ENCODE measurements at regions not wholly inside any gene's neighbourhood (a gene's known extent, or its start where the extent isn't known, plus 50 kb on each side); places are given as distances from the start of the nearest gene placed in this dataset.

- DNase-seq: no peak
These were observed 402.9 kb upstream of the PDE3A start for GRCh38 chr12:19965196-19966038.

DNA sequence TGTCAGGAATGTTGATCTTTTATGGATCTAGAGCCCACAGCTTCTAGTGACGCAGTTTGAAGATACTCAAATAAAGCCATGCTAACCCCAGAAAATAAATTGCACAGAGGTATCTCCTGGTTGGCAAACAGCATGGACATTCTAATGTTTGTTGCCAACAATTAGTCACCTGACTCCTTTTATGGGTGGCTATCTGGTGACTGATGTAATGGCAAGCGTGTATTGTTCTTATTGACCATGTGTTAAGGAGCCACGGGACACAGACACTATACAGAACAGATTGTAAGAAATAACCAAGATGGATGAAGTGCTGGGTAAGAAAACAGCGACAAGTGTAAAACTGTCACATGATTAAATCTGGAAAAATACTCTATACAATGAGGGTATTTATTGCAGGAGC lies 401.3 kb upstream of the PDE3A start:
- DNase-seq: no peak

DNA sequence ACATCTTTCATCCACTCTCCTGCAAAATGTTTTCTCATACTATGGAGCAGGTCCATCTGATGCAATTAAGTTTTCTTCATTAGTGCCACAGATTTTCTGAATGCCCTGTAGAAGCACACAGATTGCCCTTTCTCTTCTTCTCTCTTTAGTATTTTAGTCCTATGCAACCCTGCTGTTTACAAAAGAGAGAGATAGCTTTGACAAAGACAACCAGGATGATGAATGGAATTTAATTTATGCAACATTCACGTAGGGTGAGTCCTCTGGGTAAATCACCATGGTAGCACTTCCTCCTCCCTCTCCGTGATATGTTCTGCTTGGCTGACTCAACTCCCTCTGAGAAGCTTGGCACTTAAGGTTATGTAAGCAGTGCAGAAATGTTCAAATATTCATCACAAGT lies 400.9 kb upstream of the PDE3A start:
- no peak for DNase-seq

GRCh38 chr12:19970116-19970515 lies 398.2 kb upstream of the PDE3A start:
- no peak for DNase-seq

- DNase-seq: no peak
These were observed 397.5 kb upstream of the PDE3A start for GRCh38 chr12:19970821-19971220.

DNA sequence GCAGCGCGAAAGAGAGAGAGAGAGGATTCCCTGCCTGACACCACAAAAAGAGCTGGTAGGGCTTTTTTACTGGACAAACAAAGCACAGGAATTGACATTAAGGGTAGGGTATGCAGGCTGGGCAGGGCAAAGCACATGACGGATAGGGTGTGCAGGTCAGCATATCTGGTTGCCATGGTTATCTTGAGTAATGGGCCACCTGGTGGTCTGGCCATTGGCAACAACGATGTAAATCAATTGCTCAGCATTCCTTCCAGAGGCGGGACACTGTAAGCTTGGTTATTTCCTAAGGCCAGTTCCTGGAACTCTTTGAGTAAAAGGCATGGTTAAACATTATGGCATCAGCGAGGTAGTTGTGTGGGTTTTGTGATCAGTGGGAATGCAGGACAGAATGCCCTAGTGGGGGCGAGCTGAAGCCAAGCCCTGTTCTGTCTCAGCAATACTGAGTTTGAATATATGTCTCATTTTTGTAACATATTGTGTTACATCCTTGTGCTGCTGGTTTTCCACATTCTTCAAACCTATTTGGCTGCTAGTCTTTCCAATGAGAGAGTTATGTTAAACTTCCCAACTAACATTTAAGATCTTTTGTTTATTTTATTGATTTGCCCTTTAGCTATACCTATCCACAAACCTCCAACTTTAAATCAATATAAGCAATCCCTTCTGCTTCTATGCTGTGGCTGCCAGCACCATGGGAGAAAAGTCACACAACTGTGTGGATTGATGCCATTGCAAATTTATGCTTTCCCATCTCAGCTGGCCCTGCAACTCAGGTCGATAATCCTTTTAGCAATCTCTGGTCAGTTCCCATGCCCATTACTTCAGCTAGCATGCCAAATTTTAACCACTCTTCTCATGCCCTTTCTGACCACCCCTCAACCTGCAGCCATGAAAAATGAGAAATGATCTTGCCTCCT lies 396.7 kb upstream of the PDE3A start:
- DNase-seq: no peak

GRCh38 chr12:19972325-19973288 lies 395.7 kb upstream of the PDE3A start:
- no peak for DNase-seq

DNA sequence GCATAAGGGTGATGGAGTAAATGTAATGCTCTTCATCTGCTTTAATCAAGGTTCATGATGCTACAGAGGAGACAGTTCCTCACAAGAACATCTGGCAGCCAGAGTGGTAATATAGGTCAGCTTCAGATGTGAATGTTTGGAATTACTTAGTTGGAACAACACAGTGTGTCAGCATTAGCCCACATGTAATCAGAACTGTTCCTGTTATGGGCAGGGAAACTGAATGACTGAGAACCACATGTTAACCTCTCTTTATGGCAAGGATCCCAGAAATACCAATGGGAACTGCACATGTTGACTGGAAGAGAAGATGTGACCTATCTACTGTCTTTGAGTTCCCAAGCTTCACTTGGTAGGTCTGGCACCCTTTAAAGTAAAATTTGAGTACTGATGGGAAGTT lies 390.1 kb upstream of the PDE3A start:
- no peak for DNase-seq

GRCh38 chr12:19979584-19979983 lies 388.8 kb upstream of the PDE3A start:
- DNase-seq: no peak

- no peak for DNase-seq
These were observed 386.4 kb upstream of the PDE3A start for GRCh38 chr12:19981944-19982343.

GRCh38 chr12:19988001-19988400 lies 380.3 kb upstream of the PDE3A start:
- no peak for DNase-seq

DNA sequence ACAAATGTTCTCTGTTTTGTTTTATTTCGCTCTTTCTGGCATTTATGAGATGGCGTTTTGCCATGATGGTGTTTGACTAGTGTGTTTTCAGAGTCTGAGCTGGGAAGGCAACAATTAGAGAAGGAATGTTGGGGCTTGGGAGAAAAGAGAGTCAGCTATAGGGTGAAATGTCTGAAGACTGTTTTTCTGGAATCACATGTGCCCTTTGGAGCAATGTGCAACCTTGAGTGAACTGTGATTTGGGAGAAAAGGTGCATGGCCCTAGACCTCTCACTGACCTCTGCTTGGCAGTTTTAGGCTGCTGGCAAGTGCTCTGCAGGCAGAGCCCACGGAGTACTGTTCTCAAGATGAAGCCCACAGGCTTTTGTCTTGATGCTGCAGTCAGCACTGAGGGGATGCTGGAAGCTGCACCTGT lies 379.9 kb upstream of the PDE3A start:
- no peak for DNase-seq

DNA sequence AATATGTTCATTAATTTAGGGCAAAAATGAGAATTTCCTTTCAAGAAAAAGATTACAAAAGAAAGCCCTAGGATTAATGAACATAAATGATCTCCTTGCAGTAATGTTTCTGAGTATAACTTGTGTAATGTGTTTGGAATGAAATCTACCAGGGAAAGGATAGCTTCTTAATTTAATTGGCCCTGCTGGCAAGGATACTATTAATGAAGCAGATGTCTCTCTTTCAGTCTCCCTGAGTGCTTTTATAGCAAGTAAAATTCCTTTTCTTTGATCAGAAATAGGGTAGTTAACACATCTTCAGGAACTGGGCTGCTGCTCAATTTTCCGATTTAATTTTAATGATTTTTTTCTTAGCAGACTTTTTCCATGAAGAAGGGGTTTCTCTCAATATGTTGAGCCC lies 379.4 kb upstream of the PDE3A start:
- DNase-seq: no peak

GRCh38 chr12:19991146-19991545 lies 377.2 kb upstream of the PDE3A start:
- DNase-seq: no peak

DNA sequence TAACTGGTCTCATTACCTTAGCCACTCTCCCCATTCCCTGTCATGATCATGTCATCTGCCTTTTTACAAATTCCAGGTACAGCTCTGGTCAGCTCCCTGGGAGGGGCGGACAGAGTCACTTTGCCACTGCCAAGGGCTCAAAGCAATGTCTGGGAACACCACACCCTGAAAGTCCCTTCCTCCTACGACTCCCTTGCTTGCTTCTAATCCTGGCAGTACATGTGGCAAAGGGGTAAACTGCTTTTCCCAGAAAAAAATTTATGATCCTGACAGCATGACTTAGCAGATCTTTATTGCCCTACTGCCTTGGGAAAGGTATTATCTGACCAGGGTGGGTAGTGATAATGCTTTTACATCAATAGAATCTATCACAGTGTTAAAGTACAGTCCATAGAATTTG lies 376.0 kb upstream of the PDE3A start:
- no peak for DNase-seq

DNA sequence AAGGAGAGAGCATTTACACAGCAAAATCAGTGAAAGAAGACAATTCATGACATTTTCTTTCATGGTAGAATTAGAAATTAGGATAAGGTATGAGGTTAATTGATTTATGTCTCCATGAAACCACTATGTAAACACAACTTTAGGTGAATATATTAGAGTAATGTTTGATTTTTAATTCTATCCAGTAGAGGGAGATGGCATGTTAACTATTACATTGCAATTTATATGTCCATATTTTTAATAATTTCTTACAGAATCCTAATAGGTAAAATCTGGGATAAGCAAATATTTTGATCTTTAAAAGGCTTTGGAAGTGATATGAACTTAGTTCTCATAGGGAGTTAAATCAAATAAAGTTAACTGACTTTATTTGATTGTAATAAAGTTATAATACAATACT lies 373.4 kb upstream of the PDE3A start:
- DNase-seq: no peak

DNA sequence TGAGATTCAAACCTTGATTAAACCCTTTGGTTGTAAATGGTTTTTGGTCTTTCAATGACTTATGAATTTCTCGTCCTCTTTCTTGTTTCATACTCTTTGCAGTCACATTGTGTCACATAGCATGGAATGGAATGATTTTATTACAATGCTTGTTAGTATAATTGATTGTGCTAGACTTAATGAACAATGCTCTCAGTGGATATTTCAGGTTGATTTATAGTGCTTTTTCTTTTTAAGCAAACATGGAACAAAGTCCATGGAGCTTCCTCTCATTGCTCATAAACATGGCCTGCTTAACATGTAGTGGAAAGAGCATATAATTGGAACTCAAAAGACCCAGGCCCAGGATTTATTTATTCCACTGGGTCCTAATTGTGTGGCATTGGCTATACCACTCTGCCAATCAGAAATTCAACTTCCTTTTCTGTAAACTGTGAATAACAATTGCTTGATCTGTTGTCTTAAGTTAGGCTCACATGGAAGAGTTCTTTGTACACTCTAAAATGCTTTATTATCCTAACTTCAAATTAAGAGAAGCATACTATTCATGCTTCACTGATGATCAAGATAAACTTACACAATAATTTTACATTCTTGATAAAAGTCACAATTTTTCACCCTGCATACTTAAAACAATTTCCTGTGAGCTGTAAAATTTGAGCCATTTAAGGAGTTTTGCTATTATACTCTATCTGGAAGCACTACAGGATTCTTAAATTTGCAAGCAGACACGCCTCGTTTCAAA lies 370.5 kb upstream of the PDE3A start:
- no peak for DNase-seq

DNA sequence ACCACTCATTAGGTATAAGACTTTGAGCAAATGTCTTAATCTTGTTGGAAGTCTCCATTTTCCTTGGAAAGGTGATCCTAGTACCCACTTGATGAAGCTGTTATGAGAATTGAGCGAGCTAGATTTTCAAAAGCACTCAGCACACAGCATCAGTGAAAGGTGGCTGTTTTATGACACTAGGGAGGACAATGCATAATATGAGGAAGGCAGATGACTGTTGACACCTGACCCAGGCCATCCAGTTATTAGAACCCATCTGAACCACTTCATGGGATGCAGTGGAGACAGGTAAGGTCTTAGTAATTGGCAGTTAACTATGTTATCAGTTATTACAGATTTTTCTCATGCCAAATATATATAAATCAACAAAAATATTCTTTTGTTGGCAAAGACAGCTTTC lies 369.9 kb upstream of the PDE3A start:
- DNase-seq: no peak

DNA sequence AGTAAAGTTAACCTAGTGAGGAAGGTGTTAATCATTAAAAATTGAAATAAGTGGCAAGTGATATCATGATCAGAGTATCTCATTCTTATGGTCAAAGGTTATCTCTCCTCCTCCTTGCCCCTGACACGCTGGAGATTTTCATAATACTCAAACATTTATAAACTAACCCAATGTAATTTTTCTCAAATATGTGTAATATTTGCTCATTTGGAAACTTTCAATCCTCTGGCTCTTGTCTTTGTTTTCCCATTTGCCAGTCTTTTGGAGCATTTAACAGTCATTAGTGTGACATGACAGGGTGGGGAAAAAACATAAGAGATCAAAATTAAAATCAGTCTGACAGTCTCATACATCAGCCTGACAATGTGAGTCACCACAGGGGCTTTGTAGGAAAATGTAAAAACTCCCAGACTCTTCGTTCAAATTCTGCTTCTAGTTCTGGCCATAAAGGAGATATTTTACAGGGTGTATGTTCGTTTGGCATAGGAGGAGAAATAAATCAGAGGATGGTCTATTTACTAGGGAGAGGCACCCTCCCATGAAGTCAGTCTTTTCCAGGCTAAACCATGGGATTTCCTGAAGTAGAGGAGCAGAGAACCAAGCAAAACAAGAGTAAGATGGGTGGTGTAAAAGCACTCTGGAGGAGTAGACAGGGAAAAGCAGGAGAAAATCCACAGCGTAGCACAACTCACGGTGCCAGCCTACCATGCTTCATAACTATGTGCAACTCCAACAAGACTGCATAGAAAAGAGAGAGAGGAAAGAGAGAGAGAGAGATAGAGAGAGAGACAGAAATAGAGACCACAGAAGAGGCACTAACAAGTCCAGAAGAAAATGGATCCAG lies 369.2 kb upstream of the PDE3A start:
- no peak for DNase-seq

DNA sequence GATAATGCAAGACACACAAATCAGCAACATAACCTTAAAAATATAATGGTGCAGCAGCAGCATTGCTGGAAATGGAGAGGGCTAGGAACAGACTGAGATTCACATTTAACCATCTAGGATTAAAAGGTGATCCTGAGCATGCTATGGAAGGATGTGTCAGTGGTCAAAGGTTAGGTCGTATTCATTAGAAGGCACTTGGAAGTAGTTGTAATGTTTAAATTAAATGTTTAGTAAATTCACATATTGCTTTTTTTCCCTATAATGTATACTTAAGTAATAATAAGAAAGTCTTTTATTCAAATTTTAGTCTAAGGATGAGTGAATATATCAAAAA lies 368.6 kb upstream of the PDE3A start:
- DNase-seq: no peak

- no peak for DNase-seq
These were observed 368.0 kb upstream of the PDE3A start for GRCh38 chr12:20000229-20000849.
